Neural progenitor cell (in vitro differentiated cells): ENCODE measurements at regions not wholly inside any gene's neighbourhood (a gene's known extent, or its start where the extent isn't known, plus 50 kb on each side); places are given as distances from the start of the nearest gene placed in this dataset.
A peak's percentile ranks its signal among the peaks of the same experiment; 100 is the strongest.

ENCODE experiments used
- DNase-seq: peaks from one replicate; pipeline ENCODE4 v3.0.0-alpha.2; 2016; ENCODE audit warnings: low spot score
- H2AFZ ChIP-seq: fragments of 200-600 bp; sonication (generic); replicated peaks from 2 replicates; pipeline ENCODE4 v1.6.1; 2016; ENCODE audit warnings: antibody characterized with exemption
- H3F3A ChIP-seq: fragments of 200-600 bp; sonication (generic); 2 replicates; pipeline ENCODE4 v1.6.1; 2016; ENCODE audit warnings: antibody characterized with exemption, low read depth
- H3K27ac ChIP-seq: fragments of 200-600 bp; sonication (generic); 2 replicates; pipeline ENCODE4 v1.5.1; 2016; ENCODE audit warnings: mild to moderate bottlenecking
- H3K27me3 ChIP-seq: fragments of 200-600 bp; sonication (generic); 2 replicates; pipeline ENCODE4 v1.6.1; 2016; ENCODE audit warnings: mild to moderate bottlenecking, moderate library complexity
- H3K36me3 ChIP-seq: fragments of 200-600 bp; sonication (generic); 2 replicates; pipeline ENCODE4 v1.5.1; 2016
- H3K4me1 ChIP-seq: fragments of 200-600 bp; sonication (generic); 2 replicates; pipeline ENCODE4 v1.6.1; 2016; ENCODE audit warnings: mixed run types
- H3K4me2 ChIP-seq: fragments of 200-600 bp; sonication (generic); 2 replicates; pipeline ENCODE4 v1.6.1; 2016
- H3K4me3 ChIP-seq: fragments of 200-600 bp; sonication (generic); 2 replicates; pipeline ENCODE4 v1.5.1; 2016
- H3K79me2 ChIP-seq: fragments of 200-600 bp; sonication (generic); 2 replicates; pipeline ENCODE4 v1.6.1; 2016; ENCODE audit warnings: low read depth
- H3K9ac ChIP-seq: fragments of 200-600 bp; sonication (generic); 2 replicates; pipeline ENCODE4 v1.6.1; 2016
- H3K9me3 ChIP-seq: fragments of 200-600 bp; sonication (generic); 2 replicates; pipeline ENCODE4 v1.5.1; 2016; ENCODE audit warnings: low read depth
- H4K20me1 ChIP-seq: fragments of 200-600 bp; sonication (generic); 2 replicates; pipeline ENCODE4 v1.6.1; 2016; ENCODE audit warnings: low read depth
- H3K27ac Mint-ChIP-seq: 3 replicates; pipeline ENCODE4 v1.8.0; 2021; ENCODE audit warnings: mixed read lengths
- H3K27me3 Mint-ChIP-seq: 2 replicates; pipeline ENCODE4 v1.8.0; 2022; ENCODE audit warnings: low read depth, mild to moderate bottlenecking, inconsistent platforms, moderate library complexity, mixed read lengths; ENCODE audit not compliant: insufficient read depth
- H3K36me3 Mint-ChIP-seq: 3 replicates; pipeline ENCODE4 v1.8.0; 2021; ENCODE audit warnings: mixed read lengths
- H3K4me1 Mint-ChIP-seq: 3 replicates; pipeline ENCODE4 v1.8.0; 2021; ENCODE audit warnings: mixed read lengths
- H3K4me3 Mint-ChIP-seq: 3 replicates; pipeline ENCODE4 v1.8.0; 2021; ENCODE audit warnings: mild to moderate bottlenecking, moderate library complexity, mixed read lengths
- H3K9me3 Mint-ChIP-seq: 3 replicates; pipeline ENCODE4 v1.8.0; 2020; ENCODE audit warnings: mixed read lengths
- CTCF ChIP-seq: fragments of 200-600 bp; sonication (generic); IDR thresholded peaks from 2 replicates; pipeline ENCODE4 v1.5.1; 2017; ENCODE audit warnings: antibody characterized with exemption, mild to moderate bottlenecking
- EZH2 ChIP-seq: fragments of 200-600 bp; sonication (generic); IDR thresholded peaks from 2 replicates; pipeline ENCODE4 v1.6.1; 2017; ENCODE audit warnings: antibody characterized with exemption, mild to moderate bottlenecking, moderate library complexity
- EZH2phosphoT487 ChIP-seq: fragments of 200-600 bp; sonication (generic); IDR thresholded peaks from 2 replicates; pipeline ENCODE4 v1.6.1; 2017; ENCODE audit warnings: antibody characterized with exemption

DNA sequence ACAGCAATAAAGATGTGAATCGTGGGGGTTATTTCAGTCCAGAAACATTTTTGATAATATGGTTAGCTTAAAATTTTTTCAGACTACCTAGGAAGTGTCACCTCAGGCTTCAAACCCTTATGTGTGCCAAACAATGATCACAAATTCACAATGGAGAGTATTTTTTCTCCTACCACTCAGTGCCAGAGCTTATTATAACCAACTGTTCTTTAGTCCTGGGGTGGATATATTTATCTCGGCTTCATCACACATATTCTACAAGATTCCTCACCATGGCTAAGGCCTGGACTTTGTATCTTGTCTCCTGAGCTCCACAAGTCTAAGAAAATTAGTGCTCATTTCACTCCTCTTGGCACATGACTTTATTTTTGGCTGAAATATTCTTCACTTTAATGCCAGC, 629.1 kb downstream of the RWDD3 start:
- no peaks in the 10 kb centered on the region for H3K79me2 ChIP-seq
- no peaks in the 10 kb centered on the region for H3K27me3 ChIP-seq
- no peak overlapping the region for H3K27ac ChIP-seq
- H3K27ac Mint-ChIP-seq = no peak overlapping the region
- no peak for DNase-seq
- no peaks in the 10 kb centered on the region for H3K4me1 Mint-ChIP-seq
- H3K36me3 Mint-ChIP-seq = no peaks in the 10 kb centered on the region
- no peak overlapping the region for H3K4me3 ChIP-seq
- no peaks in the 10 kb centered on the region for H3K36me3 ChIP-seq
- no peak overlapping the region for H2AFZ ChIP-seq
- H4K20me1 ChIP-seq = no peaks in the 10 kb centered on the region
- H3K4me3 Mint-ChIP-seq = no peak overlapping the region
- H3F3A ChIP-seq = no peaks in the 10 kb centered on the region
- peaks cover 5% of the 10 kb centered on the region for H3K27me3 Mint-ChIP-seq
- no peaks in the 10 kb centered on the region for H3K4me1 ChIP-seq
- no peak for TF ChIP-seq EZH2phosphoT487
- TF ChIP-seq EZH2 = no peak
- no peak for TF ChIP-seq CTCF
- no peak overlapping the region for H3K4me2 ChIP-seq
- H3K9me3 Mint-ChIP-seq = no peaks in the 10 kb centered on the region
- no peaks in the 10 kb centered on the region for H3K9me3 ChIP-seq
- H3K9ac ChIP-seq = no peak overlapping the region

DNA sequence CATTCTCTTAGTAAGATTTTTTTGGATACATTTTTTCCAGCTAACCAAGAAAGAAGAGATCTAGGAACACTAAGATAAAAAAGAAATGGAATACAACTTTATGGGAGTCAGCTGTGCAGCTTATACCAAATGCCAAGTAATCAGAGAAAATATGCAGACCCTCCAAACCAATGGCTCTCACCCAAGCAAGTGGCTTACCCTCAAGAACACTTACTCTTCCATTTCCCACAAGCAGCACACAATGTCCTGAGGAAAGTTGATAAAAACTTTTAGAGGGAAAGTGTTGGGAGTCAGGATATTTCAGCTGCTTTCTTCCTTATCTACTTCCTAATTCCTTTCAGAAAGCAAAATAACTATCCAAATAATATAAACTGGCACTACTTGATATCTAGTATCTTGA, 631.8 kb downstream of the RWDD3 start:
- DNase-seq = no peak
- no peaks in the 10 kb centered on the region for H3K4me1 ChIP-seq
- no peak overlapping the region for H3K4me3 ChIP-seq
- H3F3A ChIP-seq = no peaks in the 10 kb centered on the region
- H3K36me3 ChIP-seq = no peaks in the 10 kb centered on the region
- no peak overlapping the region for H2AFZ ChIP-seq
- H3K27ac Mint-ChIP-seq = no peak overlapping the region
- no peak overlapping the region for H3K27ac ChIP-seq
- no peak overlapping the region for H3K9ac ChIP-seq
- no peak overlapping the region for H3K4me3 Mint-ChIP-seq
- H3K4me1 Mint-ChIP-seq = no peaks in the 10 kb centered on the region
- H3K79me2 ChIP-seq = no peaks in the 10 kb centered on the region
- H3K9me3 ChIP-seq = no peaks in the 10 kb centered on the region
- no peaks in the 10 kb centered on the region for H3K9me3 Mint-ChIP-seq
- H3K27me3 Mint-ChIP-seq = peaks cover 5% of the 10 kb centered on the region
- no peaks in the 10 kb centered on the region for H3K27me3 ChIP-seq
- H4K20me1 ChIP-seq = no peaks in the 10 kb centered on the region
- TF ChIP-seq EZH2phosphoT487 (no peak), EZH2 (no peak), CTCF (no peak)
- H3K4me2 ChIP-seq = no peak overlapping the region
- no peaks in the 10 kb centered on the region for H3K36me3 Mint-ChIP-seq

DNA sequence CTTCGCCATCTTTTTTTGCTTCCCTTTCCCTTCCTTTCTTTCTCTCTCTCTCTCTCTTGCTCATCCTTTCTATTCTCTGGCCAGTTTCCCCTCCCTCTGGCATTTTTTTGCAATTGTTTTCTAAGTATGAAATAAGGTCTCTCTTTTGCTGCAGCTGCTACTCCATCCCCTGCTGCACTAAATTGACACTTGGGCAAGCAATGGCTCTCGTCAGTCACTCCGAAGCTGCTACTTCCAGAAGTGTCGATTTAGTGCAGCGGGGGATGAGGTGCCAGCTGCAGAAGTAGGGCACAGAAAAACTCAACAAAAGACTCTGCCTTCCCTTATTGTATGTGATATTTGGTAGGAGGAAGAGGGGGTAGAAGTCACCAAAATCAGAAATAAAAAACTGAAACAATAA, 642.3 kb downstream of the RWDD3 start:
- Histone ChIP-seq H3K27me3 (no peaks in the 10 kb centered on the region), H3K4me3 (no peak overlapping the region), H4K20me1 (no peaks in the 10 kb centered on the region), H3F3A (no peaks in the 10 kb centered on the region), H3K36me3 (no peaks in the 10 kb centered on the region), H3K27ac (no peak overlapping the region), H3K9me3 (no peaks in the 10 kb centered on the region), H3K79me2 (no peaks in the 10 kb centered on the region), H3K9ac (no peak overlapping the region), H3K4me2 (no peak overlapping the region), H3K4me1 (no peaks in the 10 kb centered on the region), H2AFZ (peak overlapping the region; percentile 88)
- Mint-ChIP-seq H3K27me3 (no peaks in the 10 kb centered on the region), H3K4me1 (no peaks in the 10 kb centered on the region), H3K9me3 (no peaks in the 10 kb centered on the region), H3K4me3 (no peak overlapping the region), H3K36me3 (no peaks in the 10 kb centered on the region), H3K27ac (no peak overlapping the region)
- peak; percentile 4 for DNase-seq
- TF ChIP-seq CTCF (no peak), EZH2phosphoT487 (no peak), EZH2 (no peak)
